Ovary (tissue), 7 donors: ENCODE measurements at regions not wholly inside any gene's neighbourhood (a gene's known extent, or its start where the extent isn't known, plus 50 kb on each side); places are given as distances from the start of the nearest gene placed in this dataset.

ENCODE experiments used
- DNase-seq, 5 donors: peaks; one replicate each; pipeline ENCODE4 v3.0.0-alpha.2; 2019 to 2020
- H3K27ac ChIP-seq, 2 donors: fragments of 200-600 bp; one replicate each; pipeline versions ENCODE4 v1.5.1 to v1.8.0; 2019 to 2022
- H3K27me3 ChIP-seq: fragments of 200-600 bp; one replicate; pipeline ENCODE4 v1.8.0; 2022
- H3K36me3 ChIP-seq: fragments of 200-600 bp; sonication (generic); one replicate; pipeline ENCODE4 v1.5.1; 2019
- H3K4me1 ChIP-seq: one replicate; pipeline ENCODE4 v1.8.1; 2013; ENCODE audit warnings: mild to moderate bottlenecking, moderate library complexity; ENCODE audit not compliant: insufficient read depth
- H3K4me3 ChIP-seq: fragments of 200-600 bp; sonication (generic); one replicate; pipeline ENCODE4 v1.5.1; 2017
- H3K9me3 ChIP-seq, 2 donors: fragments of 200-600 bp in 1 of 2; sonication (generic) in 1 of 2; one replicate each; pipeline versions ENCODE4 v1.5.1 to v1.8.1; 2013 to 2019; ENCODE audit warnings: mild to moderate bottlenecking in 1 of 2, moderate library complexity in 1 of 2
- CTCF ChIP-seq, 3 donors: fragments of 450-650 bp in 2 of 3; fragments of 200-600 bp in 1 of 3; IDR thresholded peaks; one replicate each; pipeline versions ENCODE4 v1.5.1 to v1.8.0; 2016 to 2022; ENCODE audit warnings: antibody characterized with exemption in 3 of 3, mild to moderate bottlenecking in 1 of 3
- EP300 ChIP-seq: sonication (generic); formaldehyde crosslinking; IDR thresholded peaks from one replicate; pipeline ENCODE4 v1.6.1; 2017; ENCODE audit warnings: antibody characterized with exemption
- POLR2A ChIP-seq: fragments of 450-650 bp; IDR thresholded peaks from one replicate; pipeline ENCODE4 v1.6.1; 2017; ENCODE audit warnings: antibody characterized with exemption, mild to moderate bottlenecking, moderate library complexity
- WGBS, 3 donors: extraction: QIAGEN DNeasy Blood & Tissue Kit in 1 of 3; methylation state at CpG; one replicate each; pipeline versions ENCODE4 v1.1.5 to v1.1.7; 2013 to 2017; 5-methylcytosine and 5-hydroxymethylcytosine counted together
- intact Hi-C, 4 donors: fragments of 100-400 bp; cut with DNase I; formaldehyde crosslinking; loops; one replicate each; pipeline versions ENCODE4 v1.11.0 to v1.15.1; 2022 to 2023
- donor health status: DM: no; HTN: no; CAD: no; lungs with moderate emphysema.
- donor health status: DM: no; HTN: no; CAD: no.
- donor health status: Bipolar disorder and iron deficiency.
- donor health status: DM: no; HTN: no; CAD: no.
- donor health status: DM: yes; HTN: yes; CAD: no.

- TF ChIP-seq POLR2A: no peak
- no peak for TF ChIP-seq CTCF (IDR thresholded peaks at IDR 0.05)
- no peak for TF ChIP-seq EP300
- Histone ChIP-seq H3K4me1 (peaks cover 1% of the 10 kb centered on the region), H3K4me3 (no peak overlapping the region), H3K9me3 (no peaks in the 10 kb centered on the region), H3K27ac (no peak overlapping the region), H3K27me3 (no peaks in the 10 kb centered on the region), H3K36me3 (no peaks in the 10 kb centered on the region)
- intact Hi-C loops: no loop called here
- no peak for DNase-seq
- WGBS, 3 donors: 79 to 84% (median 81%) methylated on average over 1 of the region's 1 CpG
Observed at GRCh38 chrX:69253821-69254220, 88.6 kb upstream of the PJA1 start.

- TF ChIP-seq CTCF (IDR thresholded peaks at IDR 0.05) (no peak), POLR2A (no peak), EP300 (no peak)
- Histone ChIP-seq H3K27me3 (no peaks in the 10 kb centered on the region), H3K27ac (no peak overlapping the region), H3K36me3 (no peaks in the 10 kb centered on the region), H3K4me3 (no peak overlapping the region), H3K9me3 (no peaks in the 10 kb centered on the region), H3K4me1 (no peaks in the 10 kb centered on the region)
- intact Hi-C loops: no loop called here
- WGBS, 3 donors: 63 to 77% (median 73%) methylated on average over 4 of the region's 4 CpGs
- DNase-seq: no peak
Observed at GRCh38 chrX:69243276-69243675, 78.0 kb upstream of the PJA1 start.

GRCh38 chrX:69238887-69239231 is 73.6 kb upstream of the PJA1 start:
- DNase-seq: no peak
- Histone ChIP-seq H3K4me3 (no peak overlapping the region), H3K4me1 (no peaks in the 10 kb centered on the region), H3K27ac (no peak overlapping the region), H3K27me3 (no peaks in the 10 kb centered on the region), H3K36me3 (no peaks in the 10 kb centered on the region), H3K9me3 (no peaks in the 10 kb centered on the region)
- TF ChIP-seq EP300: no peak
- TF ChIP-seq POLR2A: no peak
- no peak for TF ChIP-seq CTCF (IDR thresholded peaks at IDR 0.05)
- intact Hi-C loops: loop anchor here in 1 of 4 donors (5.0 kb wide), 1 partner anchor 417 kb away; no protein-coding TSS in a partner anchor
- 39 to 70% (median 63%) methylated on average over 2 of the region's 2 CpGs for WGBS, 3 donors

GRCh38 chrX:69238114-69238886 is 73.0 kb upstream of the PJA1 start:
- Histone ChIP-seq H3K27me3 (no peaks in the 10 kb centered on the region), H3K4me1 (no peaks in the 10 kb centered on the region), H3K9me3 (no peaks in the 10 kb centered on the region), H3K27ac (no peak overlapping the region), H3K4me3 (no peak overlapping the region), H3K36me3 (no peaks in the 10 kb centered on the region)
- intact Hi-C loops: loop anchor here in 1 of 4 donors (5.0 kb wide), 1 partner anchor 416 kb away; no protein-coding TSS in a partner anchor
- no peak for DNase-seq
- no peak for TF ChIP-seq POLR2A
- TF ChIP-seq EP300: no peak
- no peak for TF ChIP-seq CTCF (IDR thresholded peaks at IDR 0.05)
- WGBS, 3 donors: 45 to 58% (median 54%) methylated on average over 17 to 18 of the region's 18 CpGs
